ENCODE measurements at regions not wholly inside any gene's neighbourhood (a gene's known extent, or its start where the extent isn't known, plus 50 kb on each side); places are given as distances from the start of the nearest gene placed in this dataset.

DNA sequence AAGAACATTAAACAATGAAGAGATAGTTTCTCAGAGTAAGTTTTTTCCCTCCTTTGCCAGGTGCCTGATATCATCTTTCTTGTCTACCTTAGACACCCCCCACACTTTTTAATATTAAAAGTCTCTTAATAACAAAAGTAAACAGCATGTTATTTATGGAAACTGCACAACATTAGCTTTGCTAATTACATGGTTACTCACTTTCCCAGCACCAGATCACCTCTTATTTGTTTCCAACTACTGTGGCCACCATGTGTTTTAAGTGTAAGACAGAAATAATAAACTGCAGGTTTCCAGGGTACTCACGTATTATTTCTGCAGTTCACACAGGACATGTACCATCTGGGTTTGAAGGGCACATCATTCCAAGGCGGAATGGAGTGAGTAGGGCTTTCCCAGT lies 125.0 kb downstream of the TRMT11 start:
- Histone ChIP-seq H3K79me2 (ENCODE audit: insufficient read depth, low read length) (no peaks in the 10 kb centered on the region), H3K36me3 (ENCODE audit: insufficient read depth, low read length) (no peaks in the 10 kb centered on the region), H3K4me1 (ENCODE audit: insufficient read depth, low read length) (peaks cover 7% of the 10 kb centered on the region), H3K27me3 (ENCODE audit: insufficient read depth, low read length) (no peaks in the 10 kb centered on the region), H3K4me3 (ENCODE audit: insufficient read depth, low read length) (no peak overlapping the region), H2AFZ (ENCODE audit: low read length) (no peak overlapping the region), H3K9me3 (ENCODE audit: low read depth, low read length) (no peaks in the 10 kb centered on the region), H4K20me1 (ENCODE audit: insufficient read depth, low read length) (no peaks in the 10 kb centered on the region), H3K27ac (ENCODE audit: low read depth, low read length) (no peak overlapping the region), H3K4me2 (ENCODE audit: insufficient read depth, low read length) (no peak overlapping the region)
- TF ChIP-seq, protein P1, sequence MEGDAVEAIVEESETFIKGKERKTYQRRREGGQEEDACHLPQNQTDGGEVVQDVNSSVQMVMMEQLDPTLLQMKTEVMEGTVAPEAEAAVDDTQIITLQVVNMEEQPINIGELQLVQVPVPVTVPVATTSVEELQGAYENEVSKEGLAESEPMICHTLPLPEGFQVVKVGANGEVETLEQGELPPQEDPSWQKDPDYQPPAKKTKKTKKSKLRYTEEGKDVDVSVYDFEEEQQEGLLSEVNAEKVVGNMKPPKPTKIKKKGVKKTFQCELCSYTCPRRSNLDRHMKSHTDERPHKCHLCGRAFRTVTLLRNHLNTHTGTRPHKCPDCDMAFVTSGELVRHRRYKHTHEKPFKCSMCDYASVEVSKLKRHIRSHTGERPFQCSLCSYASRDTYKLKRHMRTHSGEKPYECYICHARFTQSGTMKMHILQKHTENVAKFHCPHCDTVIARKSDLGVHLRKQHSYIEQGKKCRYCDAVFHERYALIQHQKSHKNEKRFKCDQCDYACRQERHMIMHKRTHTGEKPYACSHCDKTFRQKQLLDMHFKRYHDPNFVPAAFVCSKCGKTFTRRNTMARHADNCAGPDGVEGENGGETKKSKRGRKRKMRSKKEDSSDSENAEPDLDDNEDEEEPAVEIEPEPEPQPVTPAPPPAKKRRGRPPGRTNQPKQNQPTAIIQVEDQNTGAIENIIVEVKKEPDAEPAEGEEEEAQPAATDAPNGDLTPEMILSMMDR (IDR thresholded peaks at IDR 0.05; ENCODE audit: extremely low read depth, low read depth, low read length) = no peak
- no peak for DNase-seq (ENCODE audit: insufficient read length, low spot score, missing footprints)

DNA sequence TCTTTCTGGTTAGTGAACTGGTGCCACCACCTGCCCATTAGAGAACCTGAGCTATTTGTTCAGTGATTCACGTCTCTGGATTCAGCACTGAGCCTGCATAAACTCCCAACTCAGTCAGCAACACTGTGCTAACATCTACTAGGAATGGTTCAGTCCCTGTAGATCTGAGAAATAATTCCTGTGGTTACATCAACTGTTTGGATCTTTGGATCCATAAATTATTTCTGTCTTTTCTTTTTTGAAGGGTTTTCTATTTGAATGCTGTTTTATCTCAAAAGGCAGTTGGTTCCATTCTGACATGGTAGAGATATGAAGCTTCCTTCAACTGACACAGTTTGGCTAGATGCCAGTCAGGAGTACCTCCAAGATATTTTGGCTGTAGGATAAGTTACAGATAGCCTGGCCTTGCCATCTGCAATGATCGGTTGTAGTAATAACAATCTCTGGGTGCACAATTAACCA lies 125.9 kb downstream of the TRMT11 start:
- Histone ChIP-seq H3K27me3 (ENCODE audit: insufficient read depth, low read length) (no peaks in the 10 kb centered on the region), H3K79me2 (ENCODE audit: insufficient read depth, low read length) (no peaks in the 10 kb centered on the region), H3K36me3 (ENCODE audit: insufficient read depth, low read length) (no peaks in the 10 kb centered on the region), H3K4me2 (ENCODE audit: insufficient read depth, low read length) (no peak overlapping the region), H2AFZ (ENCODE audit: low read length) (no peak overlapping the region), H3K9me3 (ENCODE audit: low read depth, low read length) (no peaks in the 10 kb centered on the region), H3K4me3 (ENCODE audit: insufficient read depth, low read length) (no peak overlapping the region), H3K27ac (ENCODE audit: low read depth, low read length) (no peak overlapping the region), H4K20me1 (ENCODE audit: insufficient read depth, low read length) (no peaks in the 10 kb centered on the region), H3K4me1 (ENCODE audit: insufficient read depth, low read length) (peaks cover 12% of the 10 kb centered on the region)
- TF ChIP-seq, protein P1 (IDR thresholded peaks at IDR 0.05; ENCODE audit: extremely low read depth, low read depth, low read length) = no peak
- DNase-seq (ENCODE audit: insufficient read length, low spot score, missing footprints) = peak; percentile 71

DNA sequence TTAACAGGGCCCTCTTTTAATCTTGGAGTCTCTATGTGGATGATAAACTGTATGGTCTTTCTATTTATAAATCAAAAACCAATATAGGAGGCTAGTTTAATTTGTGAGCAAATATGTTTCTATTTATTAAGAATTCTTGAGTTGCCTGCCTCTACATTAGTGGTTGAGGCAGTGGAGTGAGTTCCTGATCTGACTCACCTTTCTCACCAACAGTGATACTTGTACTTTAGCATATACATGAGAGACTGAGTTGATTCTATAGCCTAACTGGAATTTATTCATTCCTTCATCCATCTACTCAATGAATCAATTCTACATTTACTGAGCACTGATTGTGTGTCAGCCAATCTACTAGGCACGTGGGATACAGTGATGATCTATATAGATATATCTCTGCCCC lies 126.9 kb downstream of the TRMT11 start:
- no peak for DNase-seq (ENCODE audit: insufficient read length, low spot score, missing footprints)
- H3K36me3 ChIP-seq (ENCODE audit: insufficient read depth, low read length) = no peaks in the 10 kb centered on the region
- H3K4me1 ChIP-seq (ENCODE audit: insufficient read depth, low read length) = peaks cover 14% of the 10 kb centered on the region
- H4K20me1 ChIP-seq (ENCODE audit: insufficient read depth, low read length) = no peaks in the 10 kb centered on the region
- H3K4me3 ChIP-seq (ENCODE audit: insufficient read depth, low read length) = no peak overlapping the region
- no peaks in the 10 kb centered on the region for H3K9me3 ChIP-seq (ENCODE audit: low read depth, low read length)
- TF ChIP-seq, protein P1 (IDR thresholded peaks at IDR 0.05; ENCODE audit: extremely low read depth, low read depth, low read length) = no peak
- no peaks in the 10 kb centered on the region for H3K79me2 ChIP-seq (ENCODE audit: insufficient read depth, low read length)
- H3K27me3 ChIP-seq (ENCODE audit: insufficient read depth, low read length) = no peaks in the 10 kb centered on the region
- no peak overlapping the region for H3K27ac ChIP-seq (ENCODE audit: low read depth, low read length)
- H3K4me2 ChIP-seq (ENCODE audit: insufficient read depth, low read length) = no peak overlapping the region
- no peak overlapping the region for H2AFZ ChIP-seq (ENCODE audit: low read length)

DNA sequence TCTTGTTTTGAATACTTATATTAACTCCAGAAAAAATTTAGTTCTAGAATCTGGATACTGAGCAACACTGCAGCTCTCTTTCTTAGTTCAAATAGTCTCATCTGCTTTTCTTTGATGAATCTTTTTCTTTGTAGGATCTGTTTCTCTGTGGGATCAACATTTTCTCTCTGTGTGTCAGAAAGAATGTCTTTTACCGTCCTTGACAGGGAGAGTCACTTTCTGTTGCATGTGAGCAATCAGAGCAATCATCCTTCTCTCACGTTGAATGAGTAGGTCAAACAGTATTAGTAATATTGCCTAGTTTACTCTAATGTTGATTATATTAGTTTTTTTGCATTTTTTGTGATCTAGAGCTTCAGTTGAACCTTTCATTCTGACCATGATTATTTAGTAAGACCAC lies 130.9 kb downstream of the TRMT11 start:
- Histone ChIP-seq H3K36me3 (ENCODE audit: insufficient read depth, low read length) (no peaks in the 10 kb centered on the region), H3K4me2 (ENCODE audit: insufficient read depth, low read length) (no peak overlapping the region), H2AFZ (ENCODE audit: low read length) (peak overlapping the region; percentile 10), H3K79me2 (ENCODE audit: insufficient read depth, low read length) (no peaks in the 10 kb centered on the region), H3K9me3 (ENCODE audit: low read depth, low read length) (no peaks in the 10 kb centered on the region), H3K4me1 (ENCODE audit: insufficient read depth, low read length) (peaks cover 27% of the 10 kb centered on the region), H3K4me3 (ENCODE audit: insufficient read depth, low read length) (no peak overlapping the region), H3K27ac (ENCODE audit: low read depth, low read length) (no peak overlapping the region), H3K27me3 (ENCODE audit: insufficient read depth, low read length) (no peaks in the 10 kb centered on the region), H4K20me1 (ENCODE audit: insufficient read depth, low read length) (no peaks in the 10 kb centered on the region)
- DNase-seq (ENCODE audit: insufficient read length, low spot score, missing footprints) = no peak
- TF ChIP-seq, protein P1 (IDR thresholded peaks at IDR 0.05; ENCODE audit: extremely low read depth, low read depth, low read length) = no peak
